H9 (cell line): ENCODE measurements at regions not wholly inside any gene's neighbourhood (a gene's known extent, or its start where the extent isn't known, plus 50 kb on each side); places are given as distances from the start of the nearest gene placed in this dataset.

ENCODE experiments used
- DNase-seq: peaks from one replicate; pipeline ENCODE4 v3.0.0-alpha.2; 2017
- H2AFZ ChIP-seq: one replicate; pipeline ENCODE4 v1.6.1; 2013; ENCODE audit warnings: mild to moderate bottlenecking, low read length, control low read depth, moderate library complexity
- H2AK5ac ChIP-seq: 2 replicates; pipeline ENCODE4 v1.6.1; 2013; ENCODE audit warnings: low read length, control low read depth, mixed read lengths; ENCODE audit not compliant: insufficient read length
- H2BK120ac ChIP-seq: one replicate; pipeline ENCODE4 v1.6.1; 2013; ENCODE audit warnings: low read depth, mild to moderate bottlenecking, low read length, control low read depth, inconsistent platforms; ENCODE audit not compliant: poor library complexity, severe bottlenecking
- H2BK12ac ChIP-seq: 2 replicates; pipeline ENCODE4 v1.6.1; 2013; ENCODE audit warnings: low read length, control low read depth, mixed read lengths, low read depth; ENCODE audit not compliant: insufficient read length
- H2BK15ac ChIP-seq: 2 replicates; pipeline ENCODE4 v1.6.1; 2013; ENCODE audit warnings: low read depth, low read length, control low read depth
- H2BK20ac ChIP-seq: one replicate; pipeline ENCODE4 v1.6.1; 2013; ENCODE audit warnings: low read depth, mild to moderate bottlenecking, low read length, control low read depth, inconsistent platforms; ENCODE audit not compliant: poor library complexity, severe bottlenecking
- H2BK5ac ChIP-seq: 2 replicates; pipeline ENCODE4 v1.6.1; 2013; ENCODE audit warnings: low read length, control low read depth, mixed read lengths; ENCODE audit not compliant: insufficient read length
- H3K14ac ChIP-seq: 2 replicates; pipeline ENCODE4 v1.6.1; 2013; ENCODE audit warnings: low read length, control low read depth; ENCODE audit not compliant: insufficient read depth
- H3K18ac ChIP-seq: 2 replicates; pipeline ENCODE4 v1.6.1; 2013; ENCODE audit warnings: low read depth, mild to moderate bottlenecking, mixed read lengths, low read length, control low read depth; ENCODE audit not compliant: insufficient read length
- H3K23ac ChIP-seq: 2 replicates; pipeline ENCODE4 v1.6.1; 2013; ENCODE audit warnings: low read length, control low read depth, mixed read lengths, low read depth; ENCODE audit not compliant: insufficient read length
- H3K23me2 ChIP-seq: 2 replicates; pipeline ENCODE4 v1.6.1; 2013; ENCODE audit warnings: low read depth, mild to moderate bottlenecking, mixed read lengths, low read length, control low read depth; ENCODE audit not compliant: insufficient read length, poor library complexity, severe bottlenecking
- H3K27ac ChIP-seq: 2 replicates; pipeline ENCODE4 v1.5.1; 2013; ENCODE audit warnings: low read length, control low read depth, mixed read lengths, low read depth; ENCODE audit not compliant: insufficient read length
- H3K27me3 ChIP-seq: 2 replicates; pipeline ENCODE4 v1.6.1; 2013; ENCODE audit warnings: low read length, control low read depth, inconsistent platforms; ENCODE audit not compliant: insufficient read depth
- H3K4ac ChIP-seq: 2 replicates; pipeline ENCODE4 v1.6.1; 2013; ENCODE audit warnings: low read depth, mild to moderate bottlenecking, control low read depth, inconsistent platforms, low read length, moderate library complexity
- H3K4me1 ChIP-seq: 2 replicates; pipeline ENCODE4 v1.6.1; 2013; ENCODE audit warnings: low read length, control low read depth, inconsistent platforms; ENCODE audit not compliant: insufficient read depth
- H3K4me2 ChIP-seq: 2 replicates; pipeline ENCODE4 v1.6.1; 2013; ENCODE audit warnings: low read length, control low read depth, mixed read lengths; ENCODE audit not compliant: insufficient read length, insufficient read depth
- H3K56ac ChIP-seq: 2 replicates; pipeline ENCODE4 v1.6.1; 2013; ENCODE audit warnings: low read depth, mild to moderate bottlenecking, mixed read lengths, low read length, control low read depth; ENCODE audit not compliant: insufficient read length
- H3K79me1 ChIP-seq: 2 replicates; pipeline ENCODE4 v1.6.1; 2013; ENCODE audit warnings: low read depth, mild to moderate bottlenecking, moderate library complexity, low read length, control low read depth, inconsistent platforms; ENCODE audit not compliant: insufficient read depth, poor library complexity, severe bottlenecking
- H3K79me2 ChIP-seq: 2 replicates; pipeline ENCODE4 v1.6.1; 2013; ENCODE audit warnings: low read length, control low read depth, inconsistent platforms; ENCODE audit not compliant: insufficient read depth
- H3K9ac ChIP-seq: 2 replicates; pipeline ENCODE4 v1.6.1; 2013; ENCODE audit warnings: low read length, control low read depth, mixed read lengths; ENCODE audit not compliant: insufficient read length; ENCODE audit errors: extremely low read depth
- H3K9me3 ChIP-seq: one replicate; pipeline ENCODE4 v1.6.1; 2013; ENCODE audit warnings: low read depth, low read length, inconsistent platforms; ENCODE audit not compliant: control insufficient read depth
- H3T11ph ChIP-seq: one replicate; pipeline ENCODE4 v1.6.1; 2013; ENCODE audit warnings: mild to moderate bottlenecking, low read length, control low read depth, inconsistent platforms
- H4K20me1 ChIP-seq: one replicate; pipeline ENCODE4 v1.6.1; 2013; ENCODE audit not compliant: control insufficient read depth, insufficient read length, insufficient read depth
- H4K5ac ChIP-seq: 2 replicates; pipeline ENCODE4 v1.6.1; 2013; ENCODE audit warnings: low read depth, mild to moderate bottlenecking, mixed read lengths, low read length, control low read depth; ENCODE audit not compliant: insufficient read length
- H4K8ac ChIP-seq: replicated peaks from 2 replicates; pipeline ENCODE4 v1.6.1; 2013; ENCODE audit warnings: low read length, control low read depth, mixed read lengths, low read depth; ENCODE audit not compliant: insufficient read length
- H4K91ac ChIP-seq: 2 replicates; pipeline ENCODE4 v1.6.1; 2013; ENCODE audit warnings: low read depth, mild to moderate bottlenecking, moderate library complexity, mixed read lengths, low read length, control low read depth; ENCODE audit not compliant: insufficient read length
- H3K27ac Mint-ChIP-seq, 3 experiments: 2 replicates in 2 of 3; 3 replicates in 1 of 3; pipeline ENCODE4 v1.8.0; 2020 to 2021; ENCODE audit warnings: mixed read lengths in 3 of 3, mild to moderate bottlenecking in 1 of 3, moderate library complexity in 1 of 3
- H3K27me3 Mint-ChIP-seq: 2 replicates; pipeline ENCODE4 v1.8.0; 2021; ENCODE audit warnings: low read depth, mild to moderate bottlenecking, moderate library complexity, mixed read lengths
- H3K36me3 Mint-ChIP-seq, 3 experiments: 2 replicates in 2 of 3; 3 replicates in 1 of 3; pipeline ENCODE4 v1.8.0; 2020 to 2021; ENCODE audit warnings: low read depth in 3 of 3, mixed read lengths in 3 of 3; ENCODE audit not compliant: insufficient read depth in 1 of 3
- H3K4me1 Mint-ChIP-seq, 2 experiments: 2 replicates each; pipeline ENCODE4 v1.8.0; 2020; ENCODE audit warnings: mixed read lengths in 2 of 2
- H3K4me3 Mint-ChIP-seq, 2 experiments: 2 replicates in 1 of 2; 3 replicates in 1 of 2; pipeline ENCODE4 v1.8.0; 2020 to 2021; ENCODE audit warnings: mild to moderate bottlenecking in 2 of 2, mixed read lengths in 2 of 2, moderate library complexity in 1 of 2
- H3K9me3 Mint-ChIP-seq, 2 experiments: 2 replicates in 1 of 2; 3 replicates in 1 of 2; pipeline ENCODE4 v1.8.0; 2020; ENCODE audit warnings: mild to moderate bottlenecking in 2 of 2, mixed read lengths in 2 of 2, moderate library complexity in 1 of 2
- WGBS: extraction: QIAGEN DNeasy Blood & Tissue Kit; methylation state at CpG from one replicate; pipeline ENCODE4 v1.1.7; 2013; ENCODE audit warnings: missing lambda C conversion rate, low lambda C conversion rate, mixed read lengths; ENCODE audit not compliant: insufficient read length; ENCODE audit errors: extremely low coverage; 5-methylcytosine and 5-hydroxymethylcytosine counted together
- TF ChIP-seq, protein P1 (sequence below): fragments of 200-600 bp; sonication (generic); conservative IDR thresholded peaks from 3 replicates; pipeline ENCODE4 v1.8.0; 2021; ENCODE audit warnings: antibody characterized with exemption, mild to moderate bottlenecking

DNA sequence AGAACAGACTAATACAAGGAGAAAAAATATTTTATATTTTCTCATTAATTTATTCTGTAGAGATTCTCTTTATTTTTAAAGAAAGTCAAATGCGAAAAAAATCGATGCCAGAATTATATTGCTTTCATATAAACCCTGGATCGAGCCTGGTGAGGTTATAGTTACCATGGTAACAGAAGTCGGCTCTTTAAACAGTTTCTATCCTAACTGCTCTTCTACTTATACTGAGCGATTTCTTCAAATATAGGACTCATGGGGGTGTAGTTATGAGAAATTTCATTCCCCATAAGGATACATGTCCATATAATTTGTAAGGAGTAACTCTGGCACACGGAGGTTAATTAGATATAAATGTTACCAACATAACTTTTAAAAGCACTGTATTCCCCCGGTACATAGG, 973.5 kb upstream of the NCAM2 start:
- H2BK120ac ChIP-seq, result no peak overlapping the region
- H2BK20ac ChIP-seq, result no peak overlapping the region
- no peak overlapping the region for H4K91ac ChIP-seq
- H3K4me2 ChIP-seq, result no peak overlapping the region
- H3T11ph ChIP-seq, result no peak overlapping the region
- H3K4ac ChIP-seq, result no peak overlapping the region
- no peak overlapping the region for H3K14ac ChIP-seq
- peaks cover 5 to 8% of the 10 kb centered on the region in 2 experiments for H3K4me1 Mint-ChIP-seq
- H4K8ac ChIP-seq, result no peak overlapping the region
- no peak overlapping the region for H3K27ac Mint-ChIP-seq
- no peaks in the 10 kb centered on the region for H3K27me3 Mint-ChIP-seq
- H2BK12ac ChIP-seq, result no peak overlapping the region
- no peak for DNase-seq
- no peak overlapping the region for H2BK5ac ChIP-seq
- H4K20me1 ChIP-seq, result no peaks in the 10 kb centered on the region
- no peak overlapping the region for H3K23ac ChIP-seq
- no peak overlapping the region for H2AK5ac ChIP-seq
- no peaks in the 10 kb centered on the region for H3K4me1 ChIP-seq
- no peaks in the 10 kb centered on the region for H3K23me2 ChIP-seq
- no peaks in the 10 kb centered on the region for H3K9me3 ChIP-seq
- H3K9ac ChIP-seq, result no peak overlapping the region
- TF ChIP-seq, protein P1, sequence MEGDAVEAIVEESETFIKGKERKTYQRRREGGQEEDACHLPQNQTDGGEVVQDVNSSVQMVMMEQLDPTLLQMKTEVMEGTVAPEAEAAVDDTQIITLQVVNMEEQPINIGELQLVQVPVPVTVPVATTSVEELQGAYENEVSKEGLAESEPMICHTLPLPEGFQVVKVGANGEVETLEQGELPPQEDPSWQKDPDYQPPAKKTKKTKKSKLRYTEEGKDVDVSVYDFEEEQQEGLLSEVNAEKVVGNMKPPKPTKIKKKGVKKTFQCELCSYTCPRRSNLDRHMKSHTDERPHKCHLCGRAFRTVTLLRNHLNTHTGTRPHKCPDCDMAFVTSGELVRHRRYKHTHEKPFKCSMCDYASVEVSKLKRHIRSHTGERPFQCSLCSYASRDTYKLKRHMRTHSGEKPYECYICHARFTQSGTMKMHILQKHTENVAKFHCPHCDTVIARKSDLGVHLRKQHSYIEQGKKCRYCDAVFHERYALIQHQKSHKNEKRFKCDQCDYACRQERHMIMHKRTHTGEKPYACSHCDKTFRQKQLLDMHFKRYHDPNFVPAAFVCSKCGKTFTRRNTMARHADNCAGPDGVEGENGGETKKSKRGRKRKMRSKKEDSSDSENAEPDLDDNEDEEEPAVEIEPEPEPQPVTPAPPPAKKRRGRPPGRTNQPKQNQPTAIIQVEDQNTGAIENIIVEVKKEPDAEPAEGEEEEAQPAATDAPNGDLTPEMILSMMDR, result no peak
- H3K27ac ChIP-seq, result no peak overlapping the region
- H3K79me1 ChIP-seq, result no peaks in the 10 kb centered on the region
- peaks cover 0 to 4% (median 0%) of the 10 kb centered on the region in 3 experiments; a peak in 1 of 7 replicates for H3K36me3 Mint-ChIP-seq
- no peak overlapping the region for H2BK15ac ChIP-seq
- no peaks in the 10 kb centered on the region for H3K27me3 ChIP-seq
- no peaks in the 10 kb centered on the region; a peak in 1 of 5 replicates for H3K9me3 Mint-ChIP-seq
- WGBS, result no CpG with 5 or more reads among the region's 7 CpGs
- H3K4me3 Mint-ChIP-seq, result no peak overlapping the region
- H4K5ac ChIP-seq, result no peak overlapping the region
- H3K56ac ChIP-seq, result no peak overlapping the region
- H3K18ac ChIP-seq, result no peak overlapping the region
- no peak overlapping the region for H2AFZ ChIP-seq
- H3K79me2 ChIP-seq, result no peaks in the 10 kb centered on the region
